IPS DF 6.9 (cell line): ENCODE measurements at regions not wholly inside any gene's neighbourhood (a gene's known extent, or its start where the extent isn't known, plus 50 kb on each side); places are given as distances from the start of the nearest gene placed in this dataset.

ENCODE experiments used
- DNase-seq: peaks from one replicate; pipeline ENCODE4 v3.0.0-alpha.2; 2013; ENCODE audit warnings: low read depth, low spot score
- H3K27ac ChIP-seq: one replicate; pipeline ENCODE4 v1.5.1; 2013; ENCODE audit warnings: low read length, control low read depth
- H3K27me3 ChIP-seq: 2 replicates; pipeline ENCODE4 v1.6.1; 2013; ENCODE audit warnings: mild to moderate bottlenecking, low read length; ENCODE audit not compliant: control insufficient read depth, insufficient read depth
- H3K36me3 ChIP-seq: 2 replicates; pipeline ENCODE4 v1.6.1; 2013; ENCODE audit warnings: low read length; ENCODE audit not compliant: control insufficient read depth, insufficient read depth
- H3K4me1 ChIP-seq: 2 replicates; pipeline ENCODE4 v1.6.1; 2013; ENCODE audit warnings: low read length; ENCODE audit not compliant: control insufficient read depth, insufficient read depth
- H3K4me3 ChIP-seq: 2 replicates; pipeline ENCODE4 v1.5.1; 2013; ENCODE audit warnings: mild to moderate bottlenecking, low read length
- H3K9me3 ChIP-seq: 2 replicates; pipeline ENCODE4 v1.6.1; 2013; ENCODE audit warnings: low read length, inconsistent platforms; ENCODE audit not compliant: control insufficient read depth, insufficient read depth
- WGBS: extraction: QIAGEN DNeasy Blood & Tissue Kit; methylation state at CpG from one replicate; pipeline ENCODE4 v1.1.7; 2013; ENCODE audit warnings: mixed read lengths, missing lambda C conversion rate; ENCODE audit not compliant: insufficient read length, insufficient coverage; 5-methylcytosine and 5-hydroxymethylcytosine counted together

DNA sequence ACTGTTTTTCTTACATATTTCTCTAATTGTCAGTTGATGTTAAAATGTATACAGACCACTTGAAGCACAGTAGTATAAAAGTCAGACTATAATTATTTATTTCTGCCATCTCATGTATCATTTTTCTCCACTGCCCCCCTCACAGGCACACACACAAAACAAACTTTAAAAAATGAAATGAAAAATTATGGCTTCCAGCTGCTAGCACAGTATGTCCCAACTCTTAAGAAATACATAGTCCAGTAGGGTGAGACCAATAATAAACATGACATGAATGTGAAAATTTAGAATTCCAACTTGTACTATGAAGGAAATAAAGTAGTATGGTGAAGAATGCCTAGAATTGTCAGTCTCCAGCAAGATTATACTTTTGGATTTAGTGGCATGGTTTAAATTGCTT is 1247.9 kb downstream of the JRKL start:
- no peak overlapping the region for H3K27ac ChIP-seq
- no peaks in the 10 kb centered on the region for H3K36me3 ChIP-seq
- no peaks in the 10 kb centered on the region for H3K9me3 ChIP-seq
- H3K4me3 ChIP-seq: no peak overlapping the region
- no peak for DNase-seq
- H3K27me3 ChIP-seq: no peaks in the 10 kb centered on the region
- H3K4me1 ChIP-seq: no peaks in the 10 kb centered on the region

- Histone ChIP-seq H3K4me1 (no peaks in the 10 kb centered on the region), H3K27me3 (no peaks in the 10 kb centered on the region), H3K9me3 (no peaks in the 10 kb centered on the region), H3K4me3 (no peak overlapping the region), H3K27ac (no peak overlapping the region), H3K36me3 (no peaks in the 10 kb centered on the region)
- DNase-seq: no peak
- WGBS: no CpG with 5 or more reads among the region's 1 CpG
Observed at GRCh38 chr11:97638641-97639224, 1248.9 kb downstream of the JRKL start.

GRCh38 chr11:97641988-97642387 is 1252.2 kb downstream of the JRKL start:
- H3K4me3 ChIP-seq: no peak overlapping the region
- H3K4me1 ChIP-seq: no peaks in the 10 kb centered on the region
- DNase-seq: no peak
- H3K36me3 ChIP-seq: no peaks in the 10 kb centered on the region
- no peaks in the 10 kb centered on the region for H3K27me3 ChIP-seq
- no peaks in the 10 kb centered on the region for H3K9me3 ChIP-seq
- no peak overlapping the region for H3K27ac ChIP-seq

DNA sequence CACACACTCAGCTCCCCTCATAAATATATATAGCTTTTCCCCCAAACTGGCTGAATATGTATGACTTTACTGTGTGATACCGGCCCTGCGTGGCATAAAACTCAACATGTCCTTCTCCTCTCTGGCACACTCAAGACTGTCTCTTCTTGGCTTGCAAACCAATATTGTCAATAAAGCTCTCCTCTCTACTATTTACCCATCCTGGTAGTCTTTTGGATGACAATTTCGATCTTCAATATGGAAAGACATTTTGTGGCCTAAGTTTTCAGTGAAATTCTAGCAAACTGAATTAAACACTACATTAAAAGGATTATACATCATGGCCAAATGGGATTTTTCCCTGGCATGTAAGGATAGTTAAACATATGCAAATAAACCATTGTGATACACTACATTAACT is 1255.9 kb downstream of the JRKL start:
- no peak overlapping the region for H3K27ac ChIP-seq
- no peaks in the 10 kb centered on the region for H3K27me3 ChIP-seq
- no CpG with 5 or more reads among the region's 3 CpGs for WGBS
- H3K4me3 ChIP-seq: no peak overlapping the region
- H3K4me1 ChIP-seq: no peaks in the 10 kb centered on the region
- H3K36me3 ChIP-seq: no peaks in the 10 kb centered on the region
- H3K9me3 ChIP-seq: no peaks in the 10 kb centered on the region
- DNase-seq: no peak

GRCh38 chr11:97656356-97656755 is 1266.5 kb downstream of the JRKL start:
- Histone ChIP-seq H3K4me3 (no peak overlapping the region), H3K27me3 (no peaks in the 10 kb centered on the region), H3K9me3 (no peaks in the 10 kb centered on the region), H3K36me3 (no peaks in the 10 kb centered on the region), H3K27ac (no peak overlapping the region), H3K4me1 (no peaks in the 10 kb centered on the region)
- no peak for DNase-seq
- WGBS: no CpG with 5 or more reads among the region's 2 CpGs

DNA sequence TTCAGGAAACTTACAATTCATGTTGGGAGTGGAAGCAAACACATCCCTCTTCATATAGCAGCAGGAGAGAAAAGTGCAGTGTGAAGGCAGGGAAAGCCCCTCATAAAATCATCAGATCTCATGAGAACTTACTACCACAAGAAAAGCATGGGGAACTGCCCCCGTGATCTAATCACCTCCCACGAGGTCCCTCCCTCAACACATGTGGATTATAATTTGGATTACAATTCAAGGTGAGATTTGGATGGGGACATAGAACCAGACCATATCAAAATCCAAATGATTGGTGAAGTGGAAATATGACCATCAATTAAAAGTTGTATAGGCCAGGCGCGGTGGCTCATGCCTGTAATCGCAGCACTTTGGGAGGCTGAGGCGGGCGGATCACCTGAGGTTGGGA is 1268.0 kb downstream of the JRKL start:
- Histone ChIP-seq H3K27me3 (no peaks in the 10 kb centered on the region), H3K36me3 (no peaks in the 10 kb centered on the region), H3K27ac (no peak overlapping the region), H3K9me3 (no peaks in the 10 kb centered on the region), H3K4me1 (no peaks in the 10 kb centered on the region), H3K4me3 (no peak overlapping the region)
- DNase-seq: no peak
- WGBS: no CpG with 5 or more reads among the region's 7 CpGs

- no peaks in the 10 kb centered on the region for H3K4me1 ChIP-seq
- no peaks in the 10 kb centered on the region for H3K36me3 ChIP-seq
- H3K9me3 ChIP-seq: no peaks in the 10 kb centered on the region
- H3K27me3 ChIP-seq: no peaks in the 10 kb centered on the region
- no CpG with 5 or more reads among the region's 20 CpGs for WGBS
- no peak overlapping the region for H3K4me3 ChIP-seq
- no peak overlapping the region for H3K27ac ChIP-seq
- DNase-seq: no peak
Observed at GRCh38 chr11:97667057-97667456, 1277.2 kb downstream of the JRKL start.

GRCh38 chr11:97683733-97684132 is 1293.9 kb downstream of the JRKL start:
- H3K4me1 ChIP-seq: no peaks in the 10 kb centered on the region
- no peaks in the 10 kb centered on the region for H3K9me3 ChIP-seq
- H3K4me3 ChIP-seq: no peak overlapping the region
- no peak overlapping the region for H3K27ac ChIP-seq
- no peaks in the 10 kb centered on the region for H3K27me3 ChIP-seq
- no peaks in the 10 kb centered on the region for H3K36me3 ChIP-seq
- DNase-seq: peak; percentile 48
- no CpG with 5 or more reads among the region's 2 CpGs for WGBS

GRCh38 chr11:97684486-97685439 is 1295.0 kb downstream of the JRKL start:
- H3K27ac ChIP-seq: no peak overlapping the region
- no peaks in the 10 kb centered on the region for H3K27me3 ChIP-seq
- H3K9me3 ChIP-seq: no peaks in the 10 kb centered on the region
- H3K36me3 ChIP-seq: no peaks in the 10 kb centered on the region
- no peak for DNase-seq
- 100% methylated on average over 1 of the region's 5 CpGs for WGBS
- H3K4me3 ChIP-seq: no peak overlapping the region
- no peaks in the 10 kb centered on the region for H3K4me1 ChIP-seq

DNA sequence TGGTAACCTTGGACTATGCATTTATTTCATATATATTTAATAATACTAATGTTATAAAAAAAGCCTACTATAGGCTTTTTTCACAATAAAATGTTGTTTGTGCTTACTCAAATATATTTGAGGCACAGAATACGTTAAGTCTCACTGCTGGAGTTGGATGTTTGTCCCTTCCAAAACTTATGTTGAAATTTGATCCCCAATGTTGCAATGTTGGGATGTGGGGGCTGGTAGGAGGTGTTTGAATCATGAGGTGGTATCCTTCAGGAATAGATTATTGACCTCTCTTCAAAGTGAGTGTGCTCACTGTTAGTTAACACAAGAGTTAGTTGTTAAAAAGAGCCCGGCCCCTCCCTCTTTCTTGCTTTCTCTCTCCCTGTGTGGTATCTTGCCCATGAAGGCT is 1295.9 kb downstream of the JRKL start:
- Histone ChIP-seq H3K36me3 (no peaks in the 10 kb centered on the region), H3K4me1 (no peaks in the 10 kb centered on the region), H3K4me3 (no peak overlapping the region), H3K27ac (no peak overlapping the region), H3K9me3 (no peaks in the 10 kb centered on the region), H3K27me3 (no peaks in the 10 kb centered on the region)
- no CpG with 5 or more reads among the region's 2 CpGs for WGBS
- no peak for DNase-seq

DNA sequence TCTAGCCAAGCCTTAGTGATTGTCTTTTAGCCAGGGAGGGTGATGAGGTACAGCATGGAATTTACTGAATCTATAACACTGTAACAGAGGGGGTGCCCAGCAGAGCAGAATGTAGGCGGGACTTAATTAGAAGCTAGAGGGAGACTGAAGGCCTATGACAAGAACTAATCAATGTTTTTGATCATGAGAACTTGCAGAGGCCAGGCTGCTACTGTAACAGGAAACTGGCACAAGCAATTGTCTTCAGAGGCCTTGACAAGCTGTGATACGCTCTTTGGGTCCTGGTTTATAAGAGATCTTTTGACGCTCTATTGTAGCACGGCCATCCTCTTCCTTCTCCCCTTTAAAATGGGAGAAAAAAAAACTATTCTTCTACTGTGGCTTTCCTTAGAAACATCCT is 1297.3 kb downstream of the JRKL start:
- Histone ChIP-seq H3K27me3 (no peaks in the 10 kb centered on the region), H3K36me3 (no peaks in the 10 kb centered on the region), H3K9me3 (no peaks in the 10 kb centered on the region), H3K27ac (no peak overlapping the region), H3K4me3 (no peak overlapping the region), H3K4me1 (no peaks in the 10 kb centered on the region)
- no peak for DNase-seq
- no CpG with 5 or more reads among the region's 4 CpGs for WGBS
